ENCODE measurements at regions not wholly inside any gene's neighbourhood (a gene's known extent, or its start where the extent isn't known, plus 50 kb on each side); places are given as distances from the start of the nearest gene placed in this dataset.

DNA sequence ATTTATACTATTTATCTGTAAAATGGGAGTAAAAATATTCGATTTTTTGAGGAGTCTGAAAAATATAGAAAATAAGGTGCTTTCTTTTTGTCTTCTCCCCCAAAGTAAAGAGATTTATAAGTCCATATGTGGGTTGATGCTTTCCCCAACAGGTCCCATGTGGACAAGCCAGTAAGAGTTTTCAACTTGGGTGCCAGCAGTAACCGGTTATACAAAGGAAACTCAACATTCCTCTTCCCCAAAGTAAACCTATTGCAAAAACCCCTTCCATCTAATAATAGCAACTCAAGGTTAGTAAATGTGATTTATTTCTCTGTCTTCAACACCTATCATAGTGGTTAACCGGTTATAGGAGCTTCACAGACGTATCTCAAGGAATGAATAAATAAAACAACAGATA lies 1206.9 kb upstream of the SEL1L start:
- no peak for TF ChIP-seq CTCF (conservative IDR thresholded peaks at IDR 0.05; ENCODE audit: low read length)
- no peak for TF ChIP-seq EZH2phosphoT487 (IDR thresholded peaks at IDR 0.05; ENCODE audit: borderline replicate concordance, low read depth, low read length)

Measured in OCI-LY7 (cell line).